ENCODE measurements at regions not wholly inside any gene's neighbourhood (a gene's known extent, or its start where the extent isn't known, plus 50 kb on each side); places are given as distances from the start of the nearest gene placed in this dataset.
"Not testable (repeated sequence)": the region's sequence is repeated elsewhere in the genome, so short reads cannot be mapped to it uniquely, and the experiment has no call there.

DNA sequence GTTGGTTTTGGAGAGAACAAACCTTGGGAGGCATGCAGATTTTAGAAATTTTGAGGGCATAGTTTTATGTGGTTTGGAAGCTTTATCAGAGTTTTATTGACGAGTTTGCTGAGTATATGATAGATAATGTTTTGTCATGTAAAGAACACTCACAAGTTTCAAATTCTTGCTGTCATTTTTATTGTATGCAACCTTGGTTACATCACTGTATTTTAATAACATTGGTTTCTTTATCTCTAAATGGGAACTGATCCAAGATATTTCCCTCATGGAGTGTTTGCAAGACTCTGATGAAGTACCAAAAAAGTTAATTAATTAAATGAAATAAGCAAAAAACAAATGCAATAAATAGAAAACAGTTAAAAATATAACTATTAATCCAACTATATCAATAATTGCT, 170.3 kb downstream of the SMC2 start:
- DNase-seq (no peak), ATAC-seq (ENCODE audit: poor library complexity) (no peak)
- intact Hi-C loops (cut with DNase I): no loop called here

DNA sequence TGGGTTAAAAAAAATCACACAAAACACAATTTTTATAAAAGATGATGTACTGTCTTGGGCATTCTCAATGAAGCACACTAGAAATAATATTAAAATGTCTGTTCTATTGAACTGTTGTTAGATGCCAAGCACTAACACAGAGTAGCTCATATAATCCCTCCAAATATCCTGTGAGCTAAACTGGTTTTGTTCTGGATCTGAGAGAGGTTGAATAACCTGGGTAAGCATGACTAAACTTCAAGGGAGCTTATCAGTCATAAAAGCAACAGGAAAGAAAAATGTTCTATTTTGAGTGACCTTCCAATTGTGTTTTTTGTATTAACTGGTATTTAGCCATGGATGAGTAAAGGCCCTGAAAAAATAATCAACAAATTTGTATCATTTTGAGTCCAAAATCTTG, 175.3 kb downstream of the SMC2 start:
- no peak for DNase-seq
- intact Hi-C loops (cut with DNase I): no loop called here
- ATAC-seq (ENCODE audit: poor library complexity): no peak

DNA sequence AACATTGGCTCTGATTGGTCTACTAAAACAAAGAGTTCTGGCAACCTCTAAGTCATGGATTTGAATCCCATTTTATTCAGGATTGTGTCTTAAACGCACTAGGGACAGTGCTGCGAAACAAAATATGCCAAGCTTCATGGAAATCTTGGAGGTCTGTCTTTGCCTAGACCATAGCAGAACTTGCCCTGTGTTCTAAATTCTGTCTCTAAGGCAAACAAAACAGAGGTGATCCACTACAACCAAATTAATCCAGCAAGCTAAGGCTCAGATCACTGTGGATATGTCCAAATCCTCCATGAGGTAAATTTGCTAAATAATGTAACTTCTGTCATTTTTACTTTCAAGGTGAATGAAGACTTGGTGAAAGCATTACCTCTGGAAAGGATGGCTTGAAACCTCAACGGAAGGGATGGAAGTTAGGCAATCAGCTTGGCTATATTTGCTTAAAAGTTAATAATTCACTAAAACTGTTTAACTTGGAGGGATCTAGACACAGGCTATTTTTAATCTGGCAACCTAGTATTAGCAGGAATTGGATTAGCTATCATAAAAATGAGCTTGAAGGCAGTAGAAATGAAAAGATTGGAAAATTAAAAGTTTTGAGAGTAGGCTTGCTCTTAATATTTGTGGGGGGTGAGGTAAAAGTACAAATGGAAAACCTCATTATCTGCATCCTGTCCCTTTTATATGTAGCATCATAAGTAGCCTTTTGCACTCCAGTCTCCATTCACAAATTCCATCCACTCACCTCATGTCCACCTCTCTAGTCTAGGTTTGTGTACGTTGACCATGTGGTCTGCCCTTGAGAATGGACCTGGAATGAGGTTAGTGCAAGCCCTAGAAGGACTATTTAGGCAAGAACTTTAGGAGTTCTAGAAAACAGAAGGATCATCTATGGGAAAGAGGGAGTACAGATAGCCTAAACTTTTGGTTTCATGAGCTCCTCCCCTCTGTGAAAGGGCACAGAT, 176.2 kb downstream of the SMC2 start:
- intact Hi-C loops (cut with DNase I): no loop called here
- ATAC-seq (ENCODE audit: poor library complexity) (no peak), DNase-seq (no peak)

DNA sequence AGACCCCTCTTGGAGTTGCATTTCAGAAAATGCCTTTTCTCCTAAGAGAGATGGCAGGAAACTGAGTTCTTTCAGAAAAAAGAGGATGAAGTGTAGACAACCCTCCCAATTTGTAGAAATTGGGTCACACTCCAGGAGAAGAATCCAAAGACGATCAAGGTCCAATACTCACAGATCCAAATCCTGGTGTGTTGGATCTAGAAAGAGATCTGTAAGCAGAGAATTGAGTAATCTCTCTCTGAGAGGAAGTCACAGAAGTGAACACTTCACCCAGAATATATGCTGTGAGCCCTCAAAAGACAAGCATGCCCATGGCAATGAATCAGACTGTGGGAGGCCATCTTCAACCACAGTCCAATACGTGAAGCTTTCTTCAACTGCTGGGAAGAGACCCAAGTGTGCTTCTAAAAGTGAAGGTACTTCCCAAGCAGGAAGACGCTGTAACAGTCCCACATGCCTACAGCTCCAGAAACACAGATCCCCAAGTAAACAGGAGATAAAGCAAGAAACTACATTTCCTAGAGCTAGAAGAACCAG, 182.7 kb downstream of the SMC2 start:
- ATAC-seq (ENCODE audit: poor library complexity): no peak
- intact Hi-C loops (cut with DNase I): no loop called here
- no peak for DNase-seq

DNA sequence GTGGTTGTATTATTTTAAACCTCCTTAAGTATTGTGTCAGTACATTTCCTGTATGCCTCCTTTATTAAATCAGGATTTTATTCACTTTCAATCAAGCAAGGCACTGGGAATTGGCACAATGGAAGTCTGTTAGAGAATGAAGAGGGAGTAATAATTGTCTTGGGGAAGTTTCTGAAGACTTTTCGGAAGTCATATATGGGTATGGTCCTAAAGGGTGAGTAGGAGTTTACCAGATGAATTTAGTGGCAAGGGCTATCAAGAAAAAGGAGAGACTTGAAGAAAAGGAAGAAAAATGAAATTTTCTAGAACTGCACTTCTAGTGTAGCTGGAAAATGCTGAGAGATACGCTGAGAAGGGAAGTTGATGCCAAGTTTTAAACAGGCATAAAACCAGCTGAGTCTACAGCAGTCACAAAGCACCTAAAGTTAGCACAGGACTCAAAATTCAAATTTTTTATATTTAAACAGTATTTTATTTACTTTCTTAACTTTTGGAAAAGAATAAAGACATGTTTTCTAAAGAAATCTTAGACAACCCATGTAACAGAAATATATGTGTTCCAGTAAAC, 184.9 kb downstream of the SMC2 start:
- ATAC-seq (ENCODE audit: poor library complexity): no peak
- intact Hi-C loops (cut with DNase I): no loop called here
- no peak for DNase-seq

DNA sequence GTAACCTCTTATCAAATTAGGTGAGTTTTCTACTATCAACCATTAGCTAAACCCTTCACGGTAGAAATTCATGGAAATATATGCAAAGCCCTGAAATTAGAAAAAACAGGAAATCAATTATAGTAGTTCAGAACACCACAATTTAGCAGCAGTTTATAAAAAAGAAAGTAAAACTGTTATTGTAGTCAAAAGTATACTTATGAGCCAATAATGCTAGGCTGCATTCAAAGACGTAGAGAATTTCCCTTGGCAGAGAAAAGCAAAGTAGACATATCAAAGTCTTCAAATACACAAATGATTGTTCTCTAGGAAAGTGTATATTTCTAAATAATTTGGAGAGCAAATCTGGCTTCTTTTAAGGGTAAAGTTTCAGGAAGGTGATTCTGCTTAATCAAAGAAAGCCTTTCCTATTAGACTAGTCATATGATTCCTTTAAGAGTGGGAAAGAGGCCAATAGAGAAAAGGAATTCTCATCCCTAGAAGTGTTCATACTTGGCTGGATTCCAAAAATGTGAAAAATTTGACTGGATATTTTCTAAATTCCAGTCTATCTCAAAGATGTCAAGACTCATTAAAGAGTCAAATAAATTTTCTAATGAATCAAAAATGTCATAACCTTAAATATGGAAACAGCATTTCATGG, 185.5 kb downstream of the SMC2 start:
- no peak for DNase-seq
- ATAC-seq (ENCODE audit: poor library complexity): no peak

DNA sequence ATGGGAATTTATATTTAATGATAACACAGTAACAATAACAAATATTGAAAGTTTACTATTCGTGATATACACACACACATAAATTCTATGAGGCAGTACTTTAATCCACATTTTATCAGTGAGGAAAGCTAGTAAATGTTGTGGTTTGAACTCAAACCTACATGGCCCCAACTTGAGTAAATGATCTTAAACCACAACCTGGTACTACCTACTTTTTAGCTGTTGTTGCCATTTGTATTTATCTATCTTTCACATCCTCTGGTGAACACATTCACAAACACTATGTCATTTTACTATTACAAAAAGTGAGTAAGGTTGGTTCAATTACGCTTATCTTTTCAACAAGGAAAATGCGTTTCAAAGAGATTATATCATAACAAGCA, 186.1 kb downstream of the SMC2 start:
- no peak for DNase-seq
- intact Hi-C loops (cut with DNase I): no loop called here
- ATAC-seq (ENCODE audit: poor library complexity): no peak

More for the DNA sequence above, 185.5 kb downstream of the SMC2 start:
- intact Hi-C loops (cut with DNase I): no loop called here

DNA sequence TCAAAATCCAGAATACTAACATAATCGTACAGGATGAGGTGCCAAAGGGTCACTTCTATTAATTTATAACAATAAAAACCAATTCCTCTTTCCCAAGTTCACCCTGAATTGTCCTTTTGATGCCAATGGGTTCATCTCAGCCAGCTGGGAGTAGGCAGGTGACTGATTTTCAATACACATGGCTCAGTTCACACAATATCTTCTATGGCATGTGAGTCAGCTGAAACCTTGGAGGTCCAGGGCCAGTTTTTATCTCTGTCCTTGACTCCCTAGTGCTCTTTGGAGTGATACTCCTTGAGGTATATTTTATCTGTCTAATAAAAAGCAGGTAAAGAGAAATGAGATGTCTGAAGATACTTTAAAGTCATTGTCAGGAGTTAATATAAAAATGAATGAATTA, 186.6 kb downstream of the SMC2 start:
- intact Hi-C loops (cut with DNase I): no loop called here
- DNase-seq: no peak
- no peak for ATAC-seq (ENCODE audit: poor library complexity)

DNA sequence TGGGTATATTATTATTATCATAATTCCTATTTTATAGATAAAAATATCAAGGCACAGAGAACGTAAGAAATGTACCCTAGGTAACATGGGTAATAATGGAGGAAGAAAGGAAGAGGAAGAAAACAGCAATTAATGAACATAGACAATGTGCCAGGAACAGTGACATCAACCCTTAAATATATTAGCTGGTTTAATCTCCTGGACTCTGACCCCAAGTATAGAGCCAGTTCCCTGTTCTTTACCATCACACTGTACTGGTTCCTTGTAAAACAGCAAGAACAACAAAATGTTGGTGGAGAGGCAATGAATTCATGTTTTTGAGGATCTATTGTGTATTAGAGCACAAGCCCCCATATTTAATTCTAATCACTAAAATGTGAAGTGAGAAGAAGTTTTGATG, 192.1 kb downstream of the SMC2 start:
- ATAC-seq (ENCODE audit: poor library complexity) (no peak), DNase-seq (no peak)
- intact Hi-C loops (cut with DNase I): no loop called here

DNA sequence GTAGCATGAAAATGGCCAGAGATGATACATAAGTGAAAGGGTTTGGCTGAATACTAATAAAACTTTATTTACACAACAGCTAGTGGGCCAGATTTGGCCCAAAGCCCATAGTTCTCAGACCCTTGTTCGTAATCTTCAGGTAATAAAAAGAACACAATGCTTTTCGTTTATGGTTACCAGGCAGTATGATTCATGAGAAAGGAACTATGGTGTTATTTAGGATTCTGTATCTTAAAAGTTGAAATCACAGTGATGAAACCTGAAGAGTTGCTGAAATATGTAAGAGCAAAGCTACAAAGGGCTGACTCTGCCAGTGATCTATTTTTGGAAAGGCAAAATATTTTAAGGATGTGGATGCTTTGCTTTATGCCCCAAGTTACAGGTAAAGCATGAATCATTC, 192.7 kb downstream of the SMC2 start:
- DNase-seq: no peak
- ATAC-seq (ENCODE audit: poor library complexity): no peak
- intact Hi-C loops (cut with DNase I): no loop called here

DNA sequence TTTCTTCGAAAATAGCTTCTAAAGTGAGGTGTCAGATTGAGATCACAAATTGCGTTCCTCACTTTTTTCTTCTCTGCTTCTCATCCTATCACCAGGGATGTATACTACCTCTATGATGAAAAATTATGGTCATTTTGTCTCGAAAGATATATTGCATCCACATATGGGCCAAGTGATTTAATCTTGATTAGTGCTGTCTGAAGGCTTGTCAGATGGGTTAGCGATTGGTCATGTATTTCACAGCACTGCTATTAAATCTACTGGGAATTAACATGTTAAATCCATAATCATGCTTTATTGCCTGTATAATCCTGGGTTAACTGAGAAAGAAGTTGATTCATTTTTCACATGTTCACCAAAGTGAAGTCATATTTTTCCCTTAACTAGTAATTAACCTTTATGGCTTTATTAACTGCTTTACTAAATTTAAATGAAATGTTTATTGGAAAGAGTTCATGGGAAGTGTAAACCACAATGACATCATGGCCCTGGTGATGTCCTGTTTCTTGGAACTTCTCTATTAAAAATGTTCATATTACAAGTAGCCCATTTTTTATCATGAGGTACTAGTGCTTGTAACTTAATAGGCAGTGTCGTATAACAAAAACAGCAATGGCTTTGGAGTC, 193.3 kb downstream of the SMC2 start:
- no peak for ATAC-seq (ENCODE audit: poor library complexity)
- DNase-seq: no peak
- intact Hi-C loops (cut with DNase I): no loop called here

DNA sequence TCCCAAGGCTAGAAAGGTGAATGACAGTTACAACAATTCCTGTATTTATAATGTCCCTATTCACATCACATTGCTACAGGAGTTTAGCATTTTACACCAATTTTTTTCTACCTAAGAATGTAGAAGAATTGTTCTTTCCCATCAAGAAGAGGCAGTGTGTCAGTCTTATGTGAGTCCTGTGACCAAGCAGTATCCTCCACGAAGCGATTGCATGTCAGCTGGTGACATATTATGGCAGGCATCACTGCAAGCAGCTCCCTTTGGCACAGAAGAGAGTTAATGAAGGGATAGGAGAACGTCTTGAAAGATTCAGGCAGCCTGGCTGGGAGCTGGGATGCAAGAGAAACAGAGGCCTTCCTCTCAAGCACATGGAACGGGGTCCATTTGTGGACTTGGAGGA, 199.8 kb downstream of the SMC2 start:
- no peak for DNase-seq
- ATAC-seq (ENCODE audit: poor library complexity): no peak
- intact Hi-C loops (cut with DNase I): no loop called here

DNA sequence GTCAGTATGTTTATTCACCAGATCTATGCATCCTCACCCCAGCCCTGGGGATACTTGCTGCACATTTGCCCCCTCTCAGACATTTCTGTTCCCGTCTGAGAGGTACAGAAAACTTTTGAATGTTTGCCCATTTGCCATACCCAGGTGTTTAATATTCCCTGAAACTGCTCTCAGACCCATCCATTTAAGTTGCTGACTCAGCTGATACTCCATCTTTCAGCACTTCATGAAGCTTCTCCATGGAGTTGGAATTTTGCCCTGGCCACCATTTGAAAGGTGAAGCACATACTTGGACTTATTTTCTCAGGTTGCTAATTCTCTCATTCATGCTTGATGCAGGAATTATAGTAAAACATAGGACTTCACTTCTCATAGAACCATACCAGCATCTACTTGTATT, 203.9 kb upstream of the OR13F1 start:
- DNase-seq (no peak), ATAC-seq (ENCODE audit: poor library complexity) (no peak)
- intact Hi-C loops (cut with DNase I): no loop called here

DNA sequence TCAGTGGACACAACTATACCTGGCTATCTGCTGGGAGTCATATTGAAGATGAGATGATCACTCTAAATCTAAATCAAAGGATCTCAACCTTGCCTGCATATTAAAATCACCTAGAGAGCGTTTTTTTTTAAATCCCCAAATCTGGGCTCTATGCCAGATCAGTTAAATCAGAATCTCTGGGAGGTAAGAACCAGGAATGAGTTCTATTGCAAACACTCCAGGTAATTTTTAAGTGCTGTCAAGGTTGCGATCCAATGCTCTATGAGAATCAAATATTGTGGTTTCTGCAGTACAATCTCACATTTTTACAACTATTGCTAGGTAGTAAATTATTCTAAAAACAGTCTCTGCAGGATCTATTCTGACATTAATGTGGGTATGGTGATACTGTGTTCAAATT, 202.3 kb upstream of the OR13F1 start:
- intact Hi-C loops (cut with DNase I): no loop called here
- ATAC-seq (ENCODE audit: poor library complexity) (no peak), DNase-seq (no peak)

DNA sequence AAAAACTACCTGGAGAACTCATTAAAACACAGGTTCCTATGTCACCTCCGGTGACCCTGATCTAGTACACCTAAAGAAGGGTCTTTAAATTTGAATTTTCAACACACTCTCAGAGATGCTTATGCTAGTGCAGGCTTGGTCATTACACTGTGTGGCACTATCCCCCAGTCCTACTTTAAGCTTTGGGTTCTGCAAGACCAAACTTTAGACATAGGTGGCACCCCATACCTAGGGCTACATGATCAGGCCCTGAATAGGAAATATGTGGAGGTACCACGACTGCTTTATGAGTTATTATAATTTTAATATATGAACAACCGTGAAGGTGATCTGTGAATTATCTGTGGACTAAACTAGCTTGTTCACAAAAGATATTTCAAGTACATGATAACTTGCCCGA, 201.3 kb upstream of the OR13F1 start:
- DNase-seq: no peak
- intact Hi-C loops (cut with DNase I): no loop called here

DNA sequence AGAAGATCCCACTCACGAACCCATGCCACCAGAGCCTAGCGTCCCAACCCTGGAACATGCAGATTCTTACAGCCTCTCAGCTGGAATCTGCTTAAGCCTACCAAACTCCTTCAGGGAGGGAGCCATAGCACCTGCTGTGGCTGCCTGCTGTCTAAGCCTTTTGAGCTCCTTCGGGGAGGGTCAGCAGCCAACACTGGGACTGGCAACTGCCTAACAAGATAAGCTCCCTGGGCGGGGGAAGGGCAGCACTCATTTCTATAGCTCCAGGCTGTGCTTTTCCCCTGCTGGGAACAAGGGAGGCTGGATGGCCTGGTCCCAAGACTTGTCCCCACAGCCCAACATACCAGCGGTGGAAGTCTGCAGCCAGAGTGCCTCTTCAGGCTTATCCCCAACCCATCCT, 199.1 kb upstream of the OR13F1 start:
- ATAC-seq (ENCODE audit: poor library complexity) (no peak), DNase-seq (no peak)
- intact Hi-C loops (cut with DNase I): no loop called here

More for the DNA sequence above, 201.3 kb upstream of the OR13F1 start:
- ATAC-seq (ENCODE audit: poor library complexity): no peak

DNA sequence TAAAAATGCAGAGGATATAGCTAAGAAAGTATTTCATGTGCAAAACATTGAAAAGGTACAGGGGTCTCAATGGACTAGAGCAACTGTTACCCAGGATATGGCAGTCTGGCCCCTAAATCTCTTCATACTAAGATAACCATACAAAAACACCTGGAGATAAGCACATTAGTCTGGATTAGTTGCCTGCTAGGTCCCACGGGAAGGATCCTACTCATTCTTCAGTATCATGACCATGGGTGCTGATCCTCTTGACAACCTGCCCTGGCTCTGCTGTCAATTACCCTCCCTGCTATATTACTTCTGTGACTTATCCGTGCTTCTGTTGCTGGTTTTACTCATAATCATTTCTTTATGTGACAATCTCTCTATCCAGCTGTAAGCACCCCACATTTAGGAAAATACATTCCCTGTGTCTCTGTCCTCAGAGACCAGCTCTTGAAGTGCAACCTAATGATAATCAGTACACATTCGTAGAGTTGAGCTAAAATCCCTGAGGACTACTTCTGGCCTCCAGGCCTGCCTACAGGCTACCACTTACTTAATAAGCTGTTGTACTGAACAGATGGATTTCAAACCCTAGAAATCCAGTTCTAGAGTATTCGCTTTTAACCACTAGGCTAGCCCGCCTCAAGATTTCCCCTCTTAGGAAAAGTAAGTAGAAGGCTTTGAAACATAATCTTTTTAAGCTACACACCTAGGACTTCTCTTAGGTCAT, 190.5 kb upstream of the OR13F1 start:
- DNase-seq (no peak), ATAC-seq (ENCODE audit: poor library complexity) (no peak)
- intact Hi-C loops (cut with DNase I): no loop called here

DNA sequence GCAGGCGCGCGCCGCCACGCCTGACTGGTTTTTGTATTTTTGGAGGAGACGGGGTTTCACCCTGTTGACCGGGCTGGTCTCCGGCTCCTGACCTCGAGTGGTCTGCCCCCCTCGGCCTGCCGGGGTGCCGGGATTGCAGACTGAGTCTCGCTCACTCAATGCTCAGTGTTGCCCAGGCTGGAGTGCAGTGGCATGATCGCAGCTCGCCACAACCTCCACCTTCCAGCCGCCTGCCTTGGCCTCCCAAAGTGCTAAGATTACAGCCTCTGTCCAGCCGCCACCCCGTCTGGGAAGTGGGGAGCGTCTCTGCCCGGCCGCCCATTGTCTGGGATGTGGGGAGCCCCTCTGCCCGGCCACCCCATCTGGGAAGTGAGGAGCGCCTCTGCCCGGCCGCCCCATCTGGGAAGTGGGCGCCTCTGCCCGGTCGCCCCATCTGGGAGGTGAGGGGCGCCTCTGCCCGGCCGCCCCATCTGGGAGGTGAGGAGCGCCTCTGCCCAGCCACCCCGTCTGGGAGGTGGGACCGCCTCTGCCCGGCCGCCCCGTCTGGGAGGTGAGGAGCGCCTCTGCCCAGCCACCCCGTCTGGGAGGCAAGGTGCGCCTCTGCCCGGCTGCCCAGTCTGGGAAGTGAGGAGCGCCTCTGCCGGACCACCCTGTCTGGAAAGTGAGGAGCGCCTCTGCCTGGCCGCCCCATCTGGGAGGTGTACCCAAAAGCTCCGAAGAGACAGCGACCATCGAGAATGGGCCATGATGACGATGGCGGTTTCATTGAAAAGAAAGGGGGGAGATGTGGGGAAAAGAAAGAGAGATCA, 187.7 kb upstream of the OR13F1 start:
- DNase-seq; ATAC-seq (ENCODE audit: poor library complexity); intact Hi-C loops (cut with DNase I): not testable (repeated sequence)

Data from Right ventricle myocardium superior (tissue), 1 donor.